ENCODE measurements at regions not wholly inside any gene's neighbourhood (a gene's known extent, or its start where the extent isn't known, plus 50 kb on each side); places are given as distances from the start of the nearest gene placed in this dataset.
A peak's percentile ranks its signal among the peaks of the same experiment; 100 is the strongest.

- no peak for DNase-seq
Measured at GRCh38 chr2:145314119-145314633, 794.3 kb upstream of the ZEB2 start.

GRCh38 chr2:145305889-145306288 lies 786.0 kb upstream of the ZEB2 start:
- peak; percentile 33 for DNase-seq

- DNase-seq = no peak
Measured at GRCh38 chr2:145304501-145304900, 784.6 kb upstream of the ZEB2 start.

- peak; percentile 10 for DNase-seq
Measured at GRCh38 chr2:145303536-145303935, 783.6 kb upstream of the ZEB2 start.

- no peak for DNase-seq
Measured at GRCh38 chr2:145302886-145303285, 783.0 kb upstream of the ZEB2 start.

- no peak for DNase-seq
Measured at GRCh38 chr2:145302451-145302850, 782.5 kb upstream of the ZEB2 start.

GRCh38 chr2:145299368-145299767 lies 779.4 kb upstream of the ZEB2 start:
- no peak for DNase-seq

GRCh38 chr2:145292166-145292565 lies 772.2 kb upstream of the ZEB2 start:
- DNase-seq = no peak

- no peak for DNase-seq
Measured at GRCh38 chr2:145290986-145291385, 771.1 kb upstream of the ZEB2 start.

GRCh38 chr2:145289946-145290345 lies 770.0 kb upstream of the ZEB2 start:
- no peak for DNase-seq

GRCh38 chr2:145288650-145289496 lies 769.0 kb upstream of the ZEB2 start:
- no peak for DNase-seq

GRCh38 chr2:145287736-145288135 lies 767.8 kb upstream of the ZEB2 start:
- no peak for DNase-seq

- no peak for DNase-seq
Measured at GRCh38 chr2:145286716-145287275, 766.9 kb upstream of the ZEB2 start.

- no peak for DNase-seq
Measured at GRCh38 chr2:145284551-145284950, 764.6 kb upstream of the ZEB2 start.

- DNase-seq = no peak
Measured at GRCh38 chr2:145283131-145283530, 763.2 kb upstream of the ZEB2 start.

GRCh38 chr2:145277922-145278321 lies 758.0 kb upstream of the ZEB2 start:
- no peak for DNase-seq

GRCh38 chr2:145273840-145274239 lies 753.9 kb upstream of the ZEB2 start:
- no peak for DNase-seq

GRCh38 chr2:145268931-145269330 lies 749.0 kb upstream of the ZEB2 start:
- no peak for DNase-seq

GRCh38 chr2:145267451-145267850 lies 747.5 kb upstream of the ZEB2 start:
- DNase-seq = no peak

GRCh38 chr2:145265244-145265643 lies 745.3 kb upstream of the ZEB2 start:
- DNase-seq = no peak

GRCh38 chr2:145260674-145261073 lies 740.8 kb upstream of the ZEB2 start:
- DNase-seq = no peak

GRCh38 chr2:145260081-145260480 lies 740.2 kb upstream of the ZEB2 start:
- DNase-seq = no peak

- DNase-seq = no peak
Measured at GRCh38 chr2:145258903-145259579, 739.1 kb upstream of the ZEB2 start.

- DNase-seq = no peak
Measured at GRCh38 chr2:145257931-145258330, 738.0 kb upstream of the ZEB2 start.
